ENCODE measurements at regions not wholly inside any gene's neighbourhood (a gene's known extent, or its start where the extent isn't known, plus 50 kb on each side); places are given as distances from the start of the nearest gene placed in this dataset.

- TF ChIP-seq SUZ12 (IDR thresholded peaks at IDR 0.05): no peak
- no peak for TF ChIP-seq SP1 (IDR thresholded peaks at IDR 0.05)
- TF ChIP-seq FOXA1 (IDR thresholded peaks at IDR 0.05): no peak
- no peak for TF ChIP-seq CTBP1 (IDR thresholded peaks at IDR 0.05; ENCODE audit: borderline replicate concordance)
- TF ChIP-seq PKNOX1 (IDR thresholded peaks at IDR 0.05): no peak
- no peak for TF ChIP-seq ELF4 (IDR thresholded peaks at IDR 0.05)
- TF ChIP-seq L3MBTL2 (conservative IDR thresholded peaks at IDR 0.05): no peak
- TF ChIP-seq HDGF (IDR thresholded peaks at IDR 0.05; ENCODE audit: borderline replicate concordance): no peak
- no peak for TF ChIP-seq FOXK2 (IDR thresholded peaks at IDR 0.05)
- no peak for TF ChIP-seq TARDBP (IDR thresholded peaks at IDR 0.05)
Measured at GRCh38 chr14:24705840-24706239, 71.8 kb upstream of the GZMB start.
